HG03460 (cell line): ENCODE measurements at regions not wholly inside any gene's neighbourhood (a gene's known extent, or its start where the extent isn't known, plus 50 kb on each side); places are given as distances from the start of the nearest gene placed in this dataset.

ENCODE experiments used
- ATAC-seq: cut with Tn5 transposase; IDR thresholded peaks from one replicate; pipeline ENCODE4 v1.9.1; 2021; ENCODE audit not compliant: unreplicated experiment

DNA sequence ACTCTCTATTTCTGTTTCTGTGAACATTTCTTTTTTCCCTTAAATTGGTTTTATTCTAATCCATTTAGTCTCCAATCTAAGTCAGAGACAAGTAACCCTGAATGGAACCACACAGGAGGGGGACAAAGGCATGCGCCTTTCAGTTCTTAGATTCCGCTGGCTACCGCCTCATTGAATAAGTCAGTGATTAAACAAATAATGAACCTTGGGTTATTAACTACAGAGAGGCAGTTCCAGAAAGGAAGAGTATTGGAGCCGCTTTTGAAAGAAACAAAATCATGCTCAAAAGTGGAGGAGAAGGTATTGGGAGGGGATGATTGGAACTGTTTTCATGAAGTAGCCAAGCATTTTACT lies 459.8 kb upstream of the DAB1 start:
- no peak for ATAC-seq

DNA sequence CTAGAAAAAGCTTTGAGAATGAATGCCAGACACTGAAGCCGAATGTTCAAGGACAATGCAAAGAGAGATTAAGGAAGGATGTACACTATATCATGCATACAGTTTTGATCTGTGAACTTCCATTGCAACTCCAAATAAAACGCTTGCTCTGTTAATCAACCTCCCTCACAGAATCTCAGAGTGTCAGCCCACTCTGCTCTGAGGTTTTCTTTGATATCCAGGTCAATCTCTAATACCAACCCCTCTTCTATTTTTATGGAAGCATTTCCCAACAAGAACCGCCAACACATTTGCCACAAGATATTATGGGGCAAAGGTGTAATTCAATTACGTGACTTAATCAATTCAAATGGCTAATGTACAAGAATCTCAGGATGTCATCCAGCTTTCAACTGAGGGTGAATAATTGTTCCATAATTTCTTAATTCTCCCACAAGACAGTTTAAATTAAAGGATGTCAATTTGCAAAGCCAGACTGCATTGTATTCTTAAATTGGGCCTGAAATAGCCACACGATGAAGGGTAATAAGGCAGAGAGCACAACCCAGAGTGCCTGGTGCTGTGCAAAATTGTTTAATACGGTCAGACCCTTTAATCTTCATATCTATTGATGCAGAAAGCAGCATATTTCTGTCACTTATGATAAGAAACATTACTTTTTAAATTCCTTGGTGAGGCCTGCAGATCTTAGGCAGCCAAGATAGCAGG lies 459.2 kb upstream of the DAB1 start:
- no peak for ATAC-seq

GRCh38 chr1:57882072-57882471 lies 458.2 kb upstream of the DAB1 start:
- ATAC-seq, result no peak

DNA sequence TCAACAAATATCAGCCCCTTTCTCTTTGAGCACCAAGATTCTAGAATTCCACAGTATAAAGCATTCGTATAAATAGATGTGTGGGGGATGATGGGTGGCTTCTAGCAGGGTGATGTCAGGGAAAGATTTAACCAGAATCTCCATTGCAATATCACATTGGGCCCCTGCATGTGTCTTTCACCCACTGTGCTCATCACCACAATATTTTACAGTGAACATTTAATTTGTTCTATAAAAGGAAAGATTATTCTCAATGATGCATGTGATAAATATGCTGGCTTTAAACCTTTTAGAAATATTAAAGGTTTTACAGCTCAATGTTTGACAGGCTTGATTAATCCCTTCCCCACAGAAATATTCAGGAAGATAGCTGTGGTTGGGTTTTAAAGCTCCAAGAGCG lies 457.8 kb upstream of the DAB1 start:
- no peak for ATAC-seq

- no peak for ATAC-seq
Observed at GRCh38 chr1:57879700-57880099, 455.8 kb upstream of the DAB1 start.

GRCh38 chr1:57874418-57874877 lies 450.6 kb upstream of the DAB1 start:
- no peak for ATAC-seq

GRCh38 chr1:57872913-57873312 lies 449.1 kb upstream of the DAB1 start:
- no peak for ATAC-seq

DNA sequence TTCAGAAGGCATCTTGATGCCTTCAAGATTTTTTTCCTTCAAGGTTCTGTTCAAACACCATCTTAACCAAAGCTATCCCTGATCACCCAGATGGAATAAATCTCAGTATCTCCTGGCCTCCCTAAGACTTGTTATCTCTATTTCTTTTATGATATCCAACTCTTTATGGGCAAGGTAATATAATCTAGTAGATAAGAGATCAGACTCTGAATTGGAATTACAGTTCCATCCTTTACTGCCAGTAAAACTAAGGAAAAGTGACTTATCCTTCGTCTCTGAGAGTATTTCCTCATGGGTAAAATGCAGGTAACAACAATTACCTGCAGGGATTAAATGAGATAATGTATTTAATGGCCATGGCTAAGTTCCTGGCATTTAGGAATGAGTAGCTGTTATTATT lies 445.0 kb upstream of the DAB1 start:
- ATAC-seq, result no peak

DNA sequence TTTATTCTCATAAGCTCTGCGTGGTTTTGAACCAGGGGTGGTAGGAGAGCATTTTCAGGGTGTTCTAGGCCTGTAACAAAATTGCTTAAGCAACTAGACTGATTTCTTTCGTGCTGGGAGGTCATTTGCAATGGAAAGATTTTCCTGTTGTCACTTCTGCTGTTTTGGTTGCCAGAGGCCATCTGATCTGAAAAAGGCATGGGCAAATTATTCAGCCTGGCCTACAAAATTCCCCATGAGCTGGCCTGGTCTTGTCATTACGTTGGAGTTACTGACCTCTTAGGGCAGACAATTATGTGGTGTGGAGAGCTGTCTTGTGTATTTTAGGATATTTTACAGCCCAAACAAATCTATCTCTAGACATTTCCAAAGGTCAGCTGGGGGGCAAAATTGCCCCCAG lies 444.4 kb upstream of the DAB1 start:
- ATAC-seq, result no peak

GRCh38 chr1:57866998-57867397 lies 443.1 kb upstream of the DAB1 start:
- no peak for ATAC-seq

GRCh38 chr1:57860931-57861565 lies 437.2 kb upstream of the DAB1 start:
- ATAC-seq, result no peak

GRCh38 chr1:57860325-57860724 lies 436.5 kb upstream of the DAB1 start:
- ATAC-seq, result no peak

DNA sequence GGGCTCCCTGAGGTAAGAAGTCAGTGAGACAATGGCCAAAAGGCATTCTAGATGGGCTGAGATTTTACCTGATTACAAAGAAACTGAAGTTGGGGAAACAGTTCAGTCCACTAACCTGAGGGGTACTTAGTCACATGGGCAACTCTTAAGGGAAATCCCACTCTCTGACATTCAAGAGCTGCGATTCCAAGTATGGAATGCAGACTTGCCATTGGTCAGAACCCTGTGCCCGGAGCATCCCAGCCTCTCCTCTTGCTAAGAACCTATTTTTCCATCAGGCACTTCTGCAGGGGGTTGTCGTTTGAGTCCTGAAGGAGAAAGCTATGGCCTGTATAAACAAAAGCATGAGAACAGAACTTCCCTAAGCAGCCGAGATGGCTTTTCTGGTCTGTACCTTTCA lies 434.9 kb upstream of the DAB1 start:
- ATAC-seq, result no peak

- ATAC-seq, result no peak
Observed at GRCh38 chr1:57857809-57858208, 433.9 kb upstream of the DAB1 start.

GRCh38 chr1:57854436-57854835 lies 430.6 kb upstream of the DAB1 start:
- ATAC-seq, result no peak

- ATAC-seq, result no peak
Observed at GRCh38 chr1:57850176-57850940, 426.5 kb upstream of the DAB1 start.

GRCh38 chr1:57848406-57848805 lies 424.5 kb upstream of the DAB1 start:
- ATAC-seq, result no peak

GRCh38 chr1:57845041-57845440 lies 421.2 kb upstream of the DAB1 start:
- no peak for ATAC-seq

DNA sequence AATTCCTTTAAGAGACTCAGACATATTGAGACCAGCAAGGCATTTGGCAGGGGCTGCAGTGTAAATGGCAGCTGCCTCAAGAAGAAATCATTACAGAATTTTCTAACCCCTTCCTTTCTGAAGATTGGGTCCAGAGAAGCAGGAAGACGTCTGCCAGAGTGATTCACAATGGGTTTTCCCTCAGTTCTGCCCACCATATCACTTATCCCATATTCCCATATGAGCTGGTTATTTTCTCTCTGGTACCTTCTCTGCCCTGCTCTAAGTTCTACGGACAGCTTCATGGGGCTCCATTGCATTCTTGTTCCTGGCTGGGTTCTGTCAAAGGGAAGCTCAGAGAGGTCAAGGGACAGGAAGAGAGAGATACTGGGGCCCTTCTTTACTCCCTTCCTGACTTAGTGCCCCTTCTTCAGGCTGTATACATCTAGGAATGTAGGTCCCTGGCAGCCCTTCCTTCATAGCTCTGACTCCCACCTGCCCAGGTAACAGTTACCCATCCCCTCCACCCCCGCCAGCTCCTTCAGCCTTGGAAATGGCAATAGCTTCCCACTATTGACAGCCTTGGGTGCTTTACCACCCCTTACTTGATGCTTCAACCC lies 420.6 kb upstream of the DAB1 start:
- no peak for ATAC-seq

GRCh38 chr1:57843760-57844159 lies 419.9 kb upstream of the DAB1 start:
- ATAC-seq, result no peak

DNA sequence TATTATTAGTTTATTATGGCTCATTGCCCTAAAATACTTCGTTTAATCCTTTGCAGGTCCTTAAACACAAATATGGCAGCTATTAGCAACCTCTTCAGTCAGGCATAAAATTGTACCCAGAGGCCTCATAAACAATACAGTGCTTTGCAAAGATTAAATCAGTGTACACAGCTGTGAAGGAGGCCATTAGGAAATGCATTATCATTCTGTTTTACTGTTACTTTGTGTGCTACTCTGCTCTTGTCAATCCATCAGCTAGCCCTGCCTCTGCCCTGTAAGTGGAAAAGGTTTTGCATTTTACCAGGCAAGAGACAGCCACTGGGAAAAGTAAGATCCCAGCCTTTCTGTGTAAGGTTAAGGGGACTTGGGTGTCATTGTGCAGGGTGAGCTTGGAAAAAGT lies 415.7 kb upstream of the DAB1 start:
- ATAC-seq, result no peak

DNA sequence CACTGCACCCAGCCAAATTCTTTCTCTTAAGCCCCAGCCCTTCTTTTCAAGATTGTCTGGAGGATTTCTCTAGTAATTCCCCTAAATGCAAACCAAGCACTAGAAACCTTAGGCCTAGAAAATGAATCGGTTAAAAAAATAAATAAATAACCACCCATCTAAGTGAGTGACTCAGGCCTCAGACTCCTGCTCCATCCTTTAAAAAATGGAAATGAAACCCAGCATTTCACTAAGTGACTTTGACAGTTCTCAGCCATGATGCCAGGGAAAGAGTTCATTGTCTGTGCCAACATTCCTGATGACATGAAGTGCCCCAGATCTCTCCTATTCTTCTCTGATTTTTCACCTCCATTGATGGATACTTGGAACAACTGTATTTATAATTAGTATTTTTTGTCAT lies 415.2 kb upstream of the DAB1 start:
- no peak for ATAC-seq
